PC-9 (cell line): ENCODE measurements at regions not wholly inside any gene's neighbourhood (a gene's known extent, or its start where the extent isn't known, plus 50 kb on each side); places are given as distances from the start of the nearest gene placed in this dataset.

Experiments used
- BruUV-seq: library from RNA; stranded (reverse); fragments of 400-500 nt; replicated peaks from 2 replicates; lab custom pipeline; 2021; lab: Mats Ljungman, UMichigan
- CTCF ChIA-PET: fragments of 300-600 bp; sonication (Branson Sonifier 250); formaldehyde crosslinking; loops from one replicate; lab custom pipeline; 2022; ENCODE audit warnings: antibody characterized with exemption; lab: Charles Lee
- POLR2A ChIA-PET: fragments of 300-600 bp; sonication (Branson Sonifier 250); formaldehyde crosslinking; loops from one replicate; lab custom pipeline; 2022; ENCODE audit warnings: antibody characterized with exemption; ENCODE audit not compliant: unreplicated experiment; lab: Charles Lee
- DNase-seq, 2 experiments: peaks; one replicate each; pipeline versions ENCODE4 v3.0.0 to v3.0.0-alpha.2; 2015 to 2022; ENCODE audit warnings: mixed read lengths in 1 of 2
- H2AFZ ChIP-seq: fragments of 200-600 bp; sonication (generic); 2 replicates; pipeline ENCODE4 v1.8.1; 2017; ENCODE audit warnings: antibody characterized with exemption
- H3F3A ChIP-seq: fragments of 200-600 bp; sonication (generic); 2 replicates; pipeline ENCODE4 v1.8.1; 2017; ENCODE audit warnings: antibody characterized with exemption, mild to moderate bottlenecking, low read depth; ENCODE audit not compliant: insufficient read depth
- H3K27ac ChIP-seq: fragments of 200-600 bp; sonication (generic); 2 replicates; pipeline ENCODE4 v1.6.1; 2016; ENCODE audit warnings: mixed run types
- H3K27me3 ChIP-seq: fragments of 200-600 bp; sonication (generic); 2 replicates; pipeline ENCODE4 v1.6.1; 2016; ENCODE audit warnings: low read depth, mixed run types; ENCODE audit not compliant: insufficient read depth
- H3K36me3 ChIP-seq: fragments of 200-600 bp; sonication (generic); 2 replicates; pipeline ENCODE4 v1.6.1; 2016; ENCODE audit warnings: low read depth, mixed run types
- H3K4me1 ChIP-seq: fragments of 200-600 bp; sonication (generic); replicated peaks from 2 replicates; pipeline ENCODE4 v1.6.1; 2016; ENCODE audit warnings: mixed run types; ENCODE audit not compliant: insufficient read depth
- H3K4me2 ChIP-seq: fragments of 200-600 bp; sonication (generic); 2 replicates; pipeline ENCODE4 v1.6.1; 2017; ENCODE audit warnings: mixed run types
- H3K4me3 ChIP-seq: fragments of 200-600 bp; sonication (generic); 2 replicates; pipeline ENCODE4 v1.6.1; 2016; ENCODE audit warnings: mixed run types
- H3K79me2 ChIP-seq: fragments of 200-600 bp; sonication (generic); 2 replicates; pipeline ENCODE4 v1.6.1; 2017; ENCODE audit warnings: low read depth, mixed run types
- H3K9me2 ChIP-seq: fragments of 200-600 bp; sonication (generic); 2 replicates; pipeline ENCODE4 v1.8.1; 2017; ENCODE audit warnings: mild to moderate bottlenecking; ENCODE audit not compliant: insufficient read depth
- H3K9me3 ChIP-seq: fragments of 200-600 bp; sonication (generic); 2 replicates; pipeline ENCODE4 v1.8.1; 2016; ENCODE audit warnings: low read depth; ENCODE audit not compliant: insufficient read depth
- H4K20me1 ChIP-seq: fragments of 200-600 bp; sonication (generic); 2 replicates; pipeline ENCODE4 v1.8.1; 2017; ENCODE audit not compliant: insufficient read depth
- EZH2 ChIP-seq: fragments of 200-600 bp; sonication (generic); IDR thresholded peaks from 2 replicates; pipeline ENCODE4 v1.8.0; 2017; ENCODE audit warnings: antibody characterized with exemption, low read depth
- intact Hi-C: fragments of 100-400 bp; cut with micrococcal nuclease; formaldehyde crosslinking; loops from one replicate; pipeline ENCODE4 v1.10.0; 2022; ENCODE audit not compliant: unreplicated experiment
- TF ChIP-seq, protein P1 (sequence below): fragments of 200-600 bp; sonication (generic); conservative IDR thresholded peaks from 2 replicates; pipeline ENCODE4 v1.6.1; 2017; ENCODE audit warnings: mixed run types, antibody characterized with exemption, mild to moderate bottlenecking, moderate library complexity

DNA sequence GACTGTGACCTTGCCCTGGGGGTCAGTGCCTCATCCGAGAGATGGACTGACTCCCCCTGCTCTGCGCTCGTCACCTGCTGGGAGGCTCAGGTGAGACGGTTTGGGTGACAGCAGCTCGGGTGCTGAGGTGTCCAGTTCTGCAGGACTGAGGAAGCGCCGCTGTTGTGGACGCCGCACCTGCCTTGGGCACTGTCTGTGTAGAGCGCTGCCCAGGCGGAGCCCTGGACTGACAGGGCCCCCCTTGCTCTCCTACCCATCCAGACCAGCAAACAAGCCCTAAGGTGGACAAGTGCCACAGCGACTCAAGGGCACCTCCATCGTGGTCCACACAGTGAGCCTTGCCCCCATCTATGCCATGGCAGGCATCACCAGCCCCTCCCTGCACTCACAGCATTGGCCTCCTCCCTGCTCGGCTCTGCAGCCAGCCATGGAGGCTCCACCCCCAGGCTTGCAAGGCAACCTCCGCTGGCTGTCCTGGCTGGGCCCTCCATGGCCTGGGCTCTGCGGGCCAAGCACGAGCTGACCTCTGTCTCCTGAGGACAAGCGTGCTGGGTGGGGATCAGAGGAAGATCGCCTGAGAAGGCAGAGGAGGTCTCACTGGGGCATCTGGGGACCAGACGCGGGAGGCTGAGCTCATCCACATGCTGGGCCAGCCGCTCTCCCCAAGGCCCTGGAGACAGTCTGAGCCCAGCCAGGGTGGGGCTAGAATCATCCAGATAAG is 87.1 kb upstream of the COL5A1 start:
- H3F3A ChIP-seq = no peaks in the 10 kb centered on the region
- POLR2A ChIA-PET = no interaction called here

DNA sequence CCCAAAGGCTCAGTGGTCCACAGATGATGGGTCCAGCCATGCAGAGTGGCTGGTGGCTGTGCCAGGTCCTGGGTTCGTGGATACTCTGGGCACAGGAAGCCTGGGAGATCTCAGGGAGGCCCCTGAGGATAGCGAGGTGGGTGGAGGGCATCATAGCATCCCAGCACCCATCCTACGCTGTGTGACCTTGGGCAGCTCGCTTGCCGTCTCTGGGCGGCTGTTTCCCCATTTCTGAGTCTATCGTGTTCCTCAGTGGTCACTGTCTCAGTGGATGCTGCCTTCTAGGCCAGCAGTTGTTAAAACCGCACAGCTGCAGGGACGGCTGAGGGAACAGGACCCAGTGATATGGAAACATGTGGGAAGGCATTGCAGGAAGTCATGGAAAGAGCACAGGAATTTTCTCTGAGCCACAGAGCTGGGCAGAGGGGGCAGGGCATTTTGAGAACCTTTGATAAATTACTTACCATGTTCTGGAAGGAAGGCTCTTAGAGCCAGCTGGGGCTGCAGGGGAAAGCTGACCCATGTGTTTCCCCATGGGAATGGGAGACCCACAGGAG is 86.4 kb upstream of the COL5A1 start:
- peaks cover 52% of the 10 kb centered on the region for H3K27me3 ChIP-seq
- no peaks in the 10 kb centered on the region for H4K20me1 ChIP-seq
- H2AFZ ChIP-seq = no peak overlapping the region
- no peak for DNase-seq
- no peaks in the 10 kb centered on the region for H3K36me3 ChIP-seq
- H3F3A ChIP-seq = no peaks in the 10 kb centered on the region
- no peak overlapping the region for H3K27ac ChIP-seq
- H3K79me2 ChIP-seq = no peaks in the 10 kb centered on the region
- intact Hi-C loops = no loop called here
- ChIA-PET CTCF (no interaction called here), POLR2A (no interaction called here)
- no TSS peak for BruUV-seq
- peaks cover 11% of the 10 kb centered on the region for H3K4me1 ChIP-seq
- H3K9me3 ChIP-seq = no peaks in the 10 kb centered on the region
- H3K4me2 ChIP-seq = no peak overlapping the region
- H3K4me3 ChIP-seq = no peak overlapping the region
- TF ChIP-seq, protein P1, sequence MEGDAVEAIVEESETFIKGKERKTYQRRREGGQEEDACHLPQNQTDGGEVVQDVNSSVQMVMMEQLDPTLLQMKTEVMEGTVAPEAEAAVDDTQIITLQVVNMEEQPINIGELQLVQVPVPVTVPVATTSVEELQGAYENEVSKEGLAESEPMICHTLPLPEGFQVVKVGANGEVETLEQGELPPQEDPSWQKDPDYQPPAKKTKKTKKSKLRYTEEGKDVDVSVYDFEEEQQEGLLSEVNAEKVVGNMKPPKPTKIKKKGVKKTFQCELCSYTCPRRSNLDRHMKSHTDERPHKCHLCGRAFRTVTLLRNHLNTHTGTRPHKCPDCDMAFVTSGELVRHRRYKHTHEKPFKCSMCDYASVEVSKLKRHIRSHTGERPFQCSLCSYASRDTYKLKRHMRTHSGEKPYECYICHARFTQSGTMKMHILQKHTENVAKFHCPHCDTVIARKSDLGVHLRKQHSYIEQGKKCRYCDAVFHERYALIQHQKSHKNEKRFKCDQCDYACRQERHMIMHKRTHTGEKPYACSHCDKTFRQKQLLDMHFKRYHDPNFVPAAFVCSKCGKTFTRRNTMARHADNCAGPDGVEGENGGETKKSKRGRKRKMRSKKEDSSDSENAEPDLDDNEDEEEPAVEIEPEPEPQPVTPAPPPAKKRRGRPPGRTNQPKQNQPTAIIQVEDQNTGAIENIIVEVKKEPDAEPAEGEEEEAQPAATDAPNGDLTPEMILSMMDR = no peak
- TF ChIP-seq EZH2 = no peak
- no peaks in the 10 kb centered on the region for H3K9me2 ChIP-seq

More for the DNA sequence above, 87.1 kb upstream of the COL5A1 start:
- Histone ChIP-seq H3K9me3 (no peaks in the 10 kb centered on the region), H3K27me3 (peaks cover 47% of the 10 kb centered on the region), H3K4me3 (no peak overlapping the region), H3K36me3 (no peaks in the 10 kb centered on the region), H3K4me1 (peaks cover 11% of the 10 kb centered on the region), H3K9me2 (no peaks in the 10 kb centered on the region), H3K79me2 (no peaks in the 10 kb centered on the region), H3K4me2 (no peak overlapping the region), H2AFZ (no peak overlapping the region), H3K27ac (no peak overlapping the region), H4K20me1 (no peaks in the 10 kb centered on the region)
- CTCF ChIA-PET = no interaction called here
- DNase-seq = no peak
- intact Hi-C loops = no loop called here
- BruUV-seq = no TSS peak
- no peak for TF ChIP-seq EZH2
- TF ChIP-seq, protein P1 = no peak

- Histone ChIP-seq H3K27ac (no peak overlapping the region), H3F3A (no peaks in the 10 kb centered on the region), H3K4me1 (peaks cover 8% of the 10 kb centered on the region), H3K27me3 (peaks cover 57% of the 10 kb centered on the region), H2AFZ (no peak overlapping the region), H3K9me3 (no peaks in the 10 kb centered on the region), H3K36me3 (no peaks in the 10 kb centered on the region), H3K9me2 (no peaks in the 10 kb centered on the region), H4K20me1 (no peaks in the 10 kb centered on the region), H3K4me2 (no peak overlapping the region), H3K4me3 (no peak overlapping the region), H3K79me2 (no peaks in the 10 kb centered on the region)
- intact Hi-C loops = no loop called here
- ChIA-PET CTCF (no interaction called here), POLR2A (interaction anchor here (0.5 kb wide), 1 partner anchor 27 kb away, joined by 21 read pairs; no protein-coding TSS in a partner anchor)
- TF ChIP-seq, protein P1 = no peak
- TF ChIP-seq EZH2 = no peak
- BruUV-seq = no TSS peak
- DNase-seq = no peak
Measured at GRCh38 chr9:134556531-134557068, 85.0 kb upstream of the COL5A1 start.
